ENCODE measurements at regions not wholly inside any gene's neighbourhood (a gene's known extent, or its start where the extent isn't known, plus 50 kb on each side); places are given as distances from the start of the nearest gene placed in this dataset.

DNA sequence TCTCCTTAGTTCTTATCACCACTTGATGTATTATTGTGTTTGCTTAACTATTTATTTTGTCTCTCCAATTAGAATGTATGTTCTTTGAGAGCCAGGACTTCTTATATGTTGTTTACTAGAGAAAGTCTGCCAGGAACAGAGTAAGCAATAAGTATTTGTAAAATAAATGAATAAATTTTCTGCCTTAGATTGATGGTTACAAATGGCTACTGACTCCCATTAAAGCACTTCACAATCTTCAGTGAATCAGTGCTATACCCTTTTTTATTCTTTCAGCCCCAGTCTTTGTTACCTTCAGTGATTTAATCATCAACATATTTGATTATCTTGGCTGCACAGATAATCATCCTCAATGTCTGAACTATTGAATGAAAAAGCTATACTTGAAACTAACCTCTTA, 197.1 kb upstream of the TMEM196 start:
- TF ChIP-seq POLR2A (IDR thresholded peaks at IDR 0.05; ENCODE audit: low read length): no peak
- no peak for TF ChIP-seq GATA1 (IDR thresholded peaks at IDR 0.05; ENCODE audit: low read depth, low read length)

All from erythroblast (primary cell).